ENCODE measurements at regions not wholly inside any gene's neighbourhood (a gene's known extent, or its start where the extent isn't known, plus 50 kb on each side); places are given as distances from the start of the nearest gene placed in this dataset.
"Not testable (repeated sequence)": the region's sequence is repeated elsewhere in the genome, so short reads cannot be mapped to it uniquely, and the experiment has no call there.

- not testable (repeated sequence) for H3K9me2 ChIP-seq (replicated peaks; ENCODE audit: insufficient read depth); H3K79me2 ChIP-seq; DNase-seq (ENCODE audit: low spot score); H4K20me1 ChIP-seq (ENCODE audit: insufficient read depth, poor library complexity, severe bottlenecking); H3K27me3 ChIP-seq; H3K9me3 ChIP-seq (ENCODE audit: low read depth); H3K4me1 ChIP-seq (ENCODE audit: insufficient read depth); H3K4me2 ChIP-seq; H3K4me3 ChIP-seq; H3K36me3 ChIP-seq (replicated peaks; ENCODE audit: insufficient read depth, low read depth); H3K27ac ChIP-seq; H2AFZ ChIP-seq
- WGBS (ENCODE audit: low lambda C conversion rate, missing lambda C conversion rate), result 53% methylated on average over 7 of the region's 7 CpGs
Observed at GRCh38 chr3:8178516-8178915, 323.1 kb upstream of the LMCD1 start.

GRCh38 chr3:8182904-8183303 lies 318.7 kb upstream of the LMCD1 start:
- Histone ChIP-seq H3K4me1 (ENCODE audit: insufficient read depth) (no peaks in the 10 kb centered on the region), H3K27me3 (no peaks in the 10 kb centered on the region), H4K20me1 (ENCODE audit: insufficient read depth, poor library complexity, severe bottlenecking) (no peaks in the 10 kb centered on the region), H3K79me2 (no peaks in the 10 kb centered on the region), H3K4me2 (no peak overlapping the region), H2AFZ (no peak overlapping the region), H3K36me3 (replicated peaks; ENCODE audit: insufficient read depth, low read depth) (no peaks in the 10 kb centered on the region), H3K9me2 (replicated peaks; ENCODE audit: insufficient read depth) (no peaks in the 10 kb centered on the region), H3K27ac (no peak overlapping the region), H3K4me3 (no peak overlapping the region), H3K9me3 (ENCODE audit: low read depth) (no peaks in the 10 kb centered on the region)
- 89% methylated on average over 1 of the region's 1 CpG for WGBS (ENCODE audit: low lambda C conversion rate, missing lambda C conversion rate)
- DNase-seq (ENCODE audit: low spot score), result no peak
- TF ChIP-seq CTCF (IDR thresholded peaks at IDR 0.05; ENCODE audit: poor library complexity) (no peak), EZH2phosphoT487 (IDR thresholded peaks at IDR 0.05; ENCODE audit: low read depth, severe bottlenecking, unreplicated experiment) (no peak), EZH2 (IDR thresholded peaks at IDR 0.05; ENCODE audit: borderline replicate concordance) (no peak)

- Histone ChIP-seq H3K9me2 (replicated peaks; ENCODE audit: insufficient read depth) (no peaks in the 10 kb centered on the region), H3K4me3 (no peak overlapping the region), H4K20me1 (ENCODE audit: insufficient read depth, poor library complexity, severe bottlenecking) (no peaks in the 10 kb centered on the region), H3K4me2 (no peak overlapping the region), H3K79me2 (no peaks in the 10 kb centered on the region), H3K4me1 (ENCODE audit: insufficient read depth) (no peaks in the 10 kb centered on the region), H3K27me3 (no peaks in the 10 kb centered on the region), H3K36me3 (replicated peaks; ENCODE audit: insufficient read depth, low read depth) (no peaks in the 10 kb centered on the region), H2AFZ (no peak overlapping the region), H3K9me3 (ENCODE audit: low read depth) (no peaks in the 10 kb centered on the region), H3K27ac (no peak overlapping the region)
- TF ChIP-seq EZH2 (IDR thresholded peaks at IDR 0.05; ENCODE audit: borderline replicate concordance), result no peak
- no peak for TF ChIP-seq CTCF (IDR thresholded peaks at IDR 0.05; ENCODE audit: poor library complexity)
- no peak for TF ChIP-seq EZH2phosphoT487 (IDR thresholded peaks at IDR 0.05; ENCODE audit: low read depth, severe bottlenecking, unreplicated experiment)
- no peak for DNase-seq (ENCODE audit: low spot score)
- 86% methylated on average over 3 of the region's 3 CpGs for WGBS (ENCODE audit: low lambda C conversion rate, missing lambda C conversion rate)
Observed at GRCh38 chr3:8183627-8184026, 318.0 kb upstream of the LMCD1 start.

- no peaks in the 10 kb centered on the region for H3K27me3 ChIP-seq
- H2AFZ ChIP-seq, result no peak overlapping the region
- 77% methylated on average over 3 of the region's 3 CpGs for WGBS (ENCODE audit: low lambda C conversion rate, missing lambda C conversion rate)
- no peak overlapping the region for H3K4me2 ChIP-seq
- no peaks in the 10 kb centered on the region for H4K20me1 ChIP-seq (ENCODE audit: insufficient read depth, poor library complexity, severe bottlenecking)
- no peak overlapping the region for H3K27ac ChIP-seq
- no peak for DNase-seq (ENCODE audit: low spot score)
- H3K9me2 ChIP-seq (replicated peaks; ENCODE audit: insufficient read depth), result no peaks in the 10 kb centered on the region
- no peaks in the 10 kb centered on the region for H3K79me2 ChIP-seq
- TF ChIP-seq EZH2phosphoT487 (IDR thresholded peaks at IDR 0.05; ENCODE audit: low read depth, severe bottlenecking, unreplicated experiment) (no peak), CTCF (IDR thresholded peaks at IDR 0.05; ENCODE audit: poor library complexity) (no peak), EZH2 (IDR thresholded peaks at IDR 0.05; ENCODE audit: borderline replicate concordance) (no peak)
- H3K9me3 ChIP-seq (ENCODE audit: low read depth), result no peaks in the 10 kb centered on the region
- no peaks in the 10 kb centered on the region for H3K4me1 ChIP-seq (ENCODE audit: insufficient read depth)
- H3K4me3 ChIP-seq, result no peak overlapping the region
- no peaks in the 10 kb centered on the region for H3K36me3 ChIP-seq (replicated peaks; ENCODE audit: insufficient read depth, low read depth)
Observed at GRCh38 chr3:8186213-8186612, 315.4 kb upstream of the LMCD1 start.
